NCI-H2081 treated with DMSO at 0.1 percent for 48 hours (cell line): ENCODE measurements at regions not wholly inside any gene's neighbourhood (a gene's known extent, or its start where the extent isn't known, plus 50 kb on each side); places are given as distances from the start of the nearest gene placed in this dataset.

ENCODE experiments used
- DNase-seq: peaks from one replicate; lab custom pipeline; 2025; lab: John Stamatoyannopoulos, UW

- no peak for DNase-seq
Observed at GRCh38 chr22:48054596-48054995, 1292.1 kb downstream of the TBC1D22A start.

- no peak for DNase-seq
Observed at GRCh38 chr22:48053973-48054372, 1291.5 kb downstream of the TBC1D22A start.

GRCh38 chr22:48053486-48053885 is 1291.0 kb downstream of the TBC1D22A start:
- no peak for DNase-seq

DNA sequence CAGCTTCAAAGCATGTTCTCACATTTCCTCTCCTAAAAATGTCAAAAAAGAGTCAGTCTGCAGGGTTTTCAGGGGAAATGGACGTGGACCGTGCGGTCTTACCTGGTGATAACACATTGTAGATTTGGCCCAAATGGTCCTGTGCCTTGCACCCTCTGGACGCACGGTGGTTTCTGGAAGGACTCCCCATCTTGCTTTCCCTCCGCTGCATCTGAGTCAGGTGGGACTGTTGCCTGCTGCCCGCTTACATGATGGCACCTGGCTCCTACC is 1290.1 kb downstream of the TBC1D22A start:
- DNase-seq = no peak

DNA sequence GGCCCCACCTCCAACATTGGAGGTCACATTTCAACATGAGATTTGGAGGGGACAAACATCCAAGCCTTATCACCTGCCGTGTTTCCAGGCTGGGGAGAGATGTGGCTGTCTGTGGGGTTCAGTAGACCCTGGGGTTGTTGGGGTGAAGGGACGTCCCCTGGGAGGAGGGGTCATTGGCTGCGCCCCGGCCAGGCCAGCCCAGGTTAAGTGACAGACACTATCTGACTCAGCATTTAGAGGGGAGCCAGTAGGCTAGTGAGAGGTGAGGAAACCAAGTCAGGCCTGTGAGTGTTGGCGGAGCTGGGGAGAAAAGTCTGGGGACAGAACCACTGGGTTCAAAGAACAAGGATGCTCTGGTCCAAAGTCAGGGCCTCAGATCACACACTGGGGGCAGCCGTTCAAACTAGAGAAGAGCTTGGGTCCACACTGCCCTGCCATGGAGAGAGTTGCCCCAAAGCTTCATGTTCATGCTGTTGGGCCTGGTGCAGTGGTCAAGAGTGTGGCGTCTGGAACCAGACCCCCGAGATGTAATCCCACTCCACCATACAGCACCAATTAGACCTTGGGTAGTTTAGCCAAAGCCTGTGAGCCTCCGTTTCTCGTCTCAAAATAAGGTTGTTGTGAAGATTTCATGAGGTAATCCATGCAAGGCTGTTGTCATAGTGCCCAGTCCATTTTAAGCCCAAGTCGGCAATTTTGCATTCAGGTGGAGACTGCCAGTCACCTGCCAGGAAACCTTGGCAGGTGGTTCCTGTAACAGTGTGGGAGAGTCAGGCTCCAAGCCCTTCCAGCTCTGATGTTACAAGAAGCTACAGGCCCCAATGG is 1289.6 kb downstream of the TBC1D22A start:
- DNase-seq = no peak

DNA sequence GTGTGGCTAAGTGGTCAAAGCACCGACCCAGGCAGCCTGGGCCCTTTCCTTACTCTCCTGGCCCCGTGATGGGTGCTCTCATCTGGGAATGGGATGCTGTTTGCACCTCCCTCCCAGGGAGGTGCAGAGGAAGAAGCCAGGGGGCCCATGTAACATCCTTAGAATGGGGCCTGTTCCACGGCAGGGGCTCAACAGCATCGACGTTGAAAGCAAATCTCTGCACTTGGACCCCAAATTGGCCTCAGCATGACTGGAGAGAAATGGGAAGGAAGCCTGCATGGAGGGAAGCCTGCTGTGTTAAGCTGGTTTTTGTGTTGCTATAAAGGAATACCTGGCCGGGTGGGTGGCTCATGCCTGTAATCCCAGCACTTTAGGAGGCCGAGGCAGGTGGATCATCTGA is 1288.4 kb downstream of the TBC1D22A start:
- DNase-seq = no peak

DNA sequence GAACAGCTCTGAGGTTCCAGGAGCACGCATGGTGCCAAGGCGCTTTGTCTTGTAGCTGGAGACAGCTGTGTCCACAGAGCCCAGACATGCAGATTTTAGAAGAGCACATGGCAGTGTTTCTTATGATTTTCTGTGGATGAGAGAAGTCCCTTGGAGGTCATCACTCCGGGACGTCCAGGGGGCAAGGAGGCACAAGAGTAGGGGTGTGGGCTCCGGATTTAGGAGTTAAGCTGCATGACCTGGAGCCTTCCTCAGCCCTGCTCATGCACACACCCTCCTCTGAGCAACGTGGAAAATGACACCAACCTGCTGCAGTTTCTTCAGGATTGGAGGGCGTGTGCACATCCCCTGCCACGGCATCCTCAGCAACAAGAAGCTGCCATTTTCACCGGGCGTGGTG is 1286.7 kb downstream of the TBC1D22A start:
- no peak for DNase-seq

DNA sequence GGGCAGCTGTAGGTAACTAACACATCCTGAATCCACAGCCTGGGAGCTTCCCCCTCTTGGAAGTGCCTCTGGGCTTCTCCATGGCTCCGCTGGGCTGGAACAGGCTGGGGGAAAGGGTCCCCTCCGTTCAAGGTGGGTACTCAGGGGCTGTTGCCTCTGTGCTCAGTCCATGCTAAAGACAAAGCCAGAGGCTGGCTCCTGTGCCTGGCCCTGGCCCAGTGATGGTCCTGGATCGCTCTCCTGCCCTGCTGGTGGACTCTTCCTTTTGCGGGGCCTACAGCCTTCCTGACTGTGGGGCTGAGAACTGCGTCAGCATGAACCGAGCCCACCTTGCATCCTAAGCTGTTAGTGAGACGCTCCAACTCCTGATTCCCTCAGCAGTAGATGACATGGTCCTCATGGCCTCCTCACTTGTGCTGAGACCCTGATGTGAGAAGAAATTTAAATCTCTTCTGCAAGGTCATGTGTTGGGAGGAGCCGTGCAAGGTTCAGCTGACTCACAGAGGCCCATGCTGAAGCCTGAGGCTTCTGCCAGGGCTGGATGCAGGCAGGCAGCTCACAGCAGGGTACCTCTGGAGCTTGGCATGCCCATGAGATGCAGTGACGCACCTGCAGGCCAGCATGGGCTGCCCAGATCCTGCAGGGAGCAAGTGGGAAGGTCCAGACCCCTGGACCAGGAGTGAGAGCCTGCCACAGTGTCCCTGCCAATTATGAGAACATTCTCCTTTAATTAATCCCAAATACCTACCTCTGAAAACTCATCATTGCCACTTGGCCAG is 1285.5 kb downstream of the TBC1D22A start:
- DNase-seq = no peak

GRCh38 chr22:48045369-48045768 is 1282.9 kb downstream of the TBC1D22A start:
- DNase-seq = no peak

DNA sequence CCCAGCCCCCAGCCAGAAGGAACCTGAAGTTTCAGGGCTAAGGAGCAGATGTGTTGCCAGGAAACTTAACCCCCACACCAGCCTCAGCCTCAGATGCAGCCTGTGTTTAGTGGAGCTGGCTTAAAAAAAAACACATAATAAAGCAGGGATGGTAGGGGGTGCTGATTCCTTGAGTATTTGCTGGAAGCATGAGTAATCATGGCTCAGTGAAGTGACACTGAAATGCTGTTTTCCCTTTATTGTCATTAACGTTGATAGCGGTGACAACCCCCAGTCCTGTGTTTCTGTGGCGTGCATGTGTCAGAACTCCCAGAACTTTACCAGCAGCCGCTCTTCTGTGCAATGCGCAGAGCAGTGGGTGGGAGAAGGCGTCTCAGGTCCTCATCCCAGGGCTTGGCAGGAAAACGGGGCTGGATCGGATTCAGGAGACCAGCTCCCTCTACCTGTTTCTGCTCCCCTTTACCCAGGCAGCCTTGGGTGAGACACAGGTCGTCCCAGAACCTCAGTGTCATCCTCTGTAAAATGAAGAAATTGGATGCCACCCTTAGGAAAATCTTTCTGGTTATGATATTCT is 1282.1 kb downstream of the TBC1D22A start:
- no peak for DNase-seq

- no peak for DNase-seq
Observed at GRCh38 chr22:48043581-48043980, 1281.1 kb downstream of the TBC1D22A start.

- no peak for DNase-seq
Observed at GRCh38 chr22:48042621-48043395, 1280.4 kb downstream of the TBC1D22A start.

- no peak for DNase-seq
Observed at GRCh38 chr22:48039326-48039725, 1276.9 kb downstream of the TBC1D22A start.

- DNase-seq = no peak
Observed at GRCh38 chr22:48037618-48038017, 1275.2 kb downstream of the TBC1D22A start.

- no peak for DNase-seq
Observed at GRCh38 chr22:48035897-48036296, 1273.4 kb downstream of the TBC1D22A start.

GRCh38 chr22:48031589-48031988 is 1269.1 kb downstream of the TBC1D22A start:
- DNase-seq = no peak

DNA sequence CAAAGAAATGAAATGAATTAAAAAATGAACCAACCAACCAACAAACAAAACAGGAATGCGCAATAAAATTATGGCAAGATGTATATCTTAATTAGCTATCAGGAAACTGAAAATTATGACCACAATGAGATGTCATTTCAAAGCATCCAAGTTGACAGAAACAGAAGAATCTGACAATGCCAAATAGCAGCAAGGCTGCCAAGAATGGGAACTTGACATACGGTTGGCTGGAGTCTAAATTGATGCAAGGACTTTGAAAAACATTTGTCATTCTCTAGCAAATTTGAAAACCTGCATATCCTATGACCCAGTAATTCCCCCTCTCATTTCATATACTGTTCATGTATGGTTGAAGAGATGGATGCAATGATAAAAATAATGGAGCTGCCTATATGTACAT is 1262.6 kb downstream of the TBC1D22A start:
- no peak for DNase-seq

- no peak for DNase-seq
Observed at GRCh38 chr22:48021991-48022401, 1259.5 kb downstream of the TBC1D22A start.

GRCh38 chr22:48018346-48018745 is 1255.9 kb downstream of the TBC1D22A start:
- no peak for DNase-seq

DNA sequence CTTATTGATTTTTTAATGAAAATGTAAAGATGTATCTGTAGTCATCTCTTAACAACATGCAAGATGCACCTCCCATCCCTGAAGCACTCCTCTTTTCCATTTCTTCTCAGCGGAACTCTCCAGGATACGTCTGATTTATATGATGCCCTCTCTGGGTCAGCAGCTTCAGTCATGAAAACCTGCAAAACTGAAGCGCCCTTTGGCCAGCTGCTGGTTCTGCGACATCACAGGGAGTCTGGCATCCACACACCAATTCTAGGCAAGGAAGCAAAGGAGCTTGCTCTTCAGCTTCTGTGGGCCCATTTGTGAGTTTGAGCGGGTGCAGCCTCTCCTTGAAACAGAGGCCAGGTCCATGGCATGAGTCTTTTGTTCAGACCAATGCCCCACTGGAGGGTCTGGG is 1253.3 kb downstream of the TBC1D22A start:
- DNase-seq = no peak

DNA sequence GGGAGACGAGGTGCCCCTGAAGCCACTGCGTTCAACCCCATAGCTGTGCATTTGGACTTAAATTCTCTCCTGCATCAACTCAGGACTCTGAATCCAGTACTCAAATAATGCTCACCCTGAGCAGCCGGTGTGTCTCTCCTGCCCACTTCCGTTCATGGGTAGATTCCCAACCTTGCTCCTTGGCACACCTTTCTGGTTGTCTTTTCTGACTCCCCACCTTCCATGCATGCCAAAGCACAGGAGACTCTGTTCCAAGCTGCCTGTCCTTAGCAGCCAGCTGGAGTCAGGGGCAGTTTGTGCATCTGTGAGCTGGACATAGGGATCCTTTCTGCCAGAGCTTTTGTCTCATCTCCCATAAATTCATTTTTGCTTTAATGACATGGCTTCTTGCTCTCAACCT is 1242.5 kb downstream of the TBC1D22A start:
- no peak for DNase-seq

- DNase-seq = no peak
Observed at GRCh38 chr22:48004038-48004437, 1241.6 kb downstream of the TBC1D22A start.
